HepG2 (cell line): ENCODE measurements at regions not wholly inside any gene's neighbourhood (a gene's known extent, or its start where the extent isn't known, plus 50 kb on each side); places are given as distances from the start of the nearest gene placed in this dataset.
A peak's percentile ranks its signal among the peaks of the same experiment; 100 is the strongest.

Experiments used
- ATAC-seq: fragments of 200-7000 bp; cut with Tn5 transposase; 3 replicates; pipeline ENCODE4 v1.9.1; 2020; ENCODE audit warnings: mild to moderate bottlenecking, moderate library complexity
- BruUV-seq: library from RNA; stranded (reverse); fragments of 400-500 nt; replicated peaks from 2 replicates; lab custom pipeline; 2021; lab: Mats Ljungman, UMichigan
- CTCF ChIA-PET: fragments of 300-600 bp; formaldehyde crosslinking; extraction: SDS; loops from one replicate; lab custom pipeline; 2021; ENCODE audit warnings: low total read pairs, inconsistent platforms, low intra/inter-chr PET ratio; lab: Yijun Ruan, JAX
- POLR2A ChIA-PET: fragments of 350-600 bp; sonication (Branson Sonifier 250); formaldehyde crosslinking; loops from one replicate; lab custom pipeline; 2020; ENCODE audit warnings: antibody characterized with exemption, inconsistent platforms; lab: Yijun Ruan, JAX
- DNase-seq: peaks from one replicate; pipeline ENCODE4 v3.0.0-alpha.2; 2015; ENCODE audit warnings: low spot score
- FAIRE-seq: peaks from 3 replicates; lab custom pipeline; 2011; peaks lifted over from hg19 to GRCh38; lab: Jason Lieb, UNC
- H2AFZ ChIP-seq: one replicate; pipeline ENCODE4 v1.6.1; 2011; ENCODE audit warnings: low read length, inconsistent platforms
- H3K27ac ChIP-seq: fragments of 300-600 bp; 3 replicates; pipeline ENCODE4 v1.8.0; 2011; ENCODE audit warnings: mixed run types, mild to moderate bottlenecking, mixed read lengths, low read length, inconsistent platforms; ENCODE audit not compliant: insufficient read depth; ENCODE audit errors: extremely low read length
- H3K27me3 ChIP-seq, 2 experiments: fragments of 200-600 bp in 1 of 2; 2 replicates in 1 of 2; 3 replicates in 1 of 2; pipeline versions ENCODE4 v1.6.0 to v1.8.0; 2011; ENCODE audit warnings: low read length in 2 of 2, mild to moderate bottlenecking in 2 of 2, moderate library complexity in 2 of 2, inconsistent platforms in 1 of 2; ENCODE audit not compliant: insufficient read depth in 2 of 2, control insufficient read depth in 1 of 2
- H3K36me3 ChIP-seq, 2 experiments: fragments of 200-600 bp in 1 of 2; replicated peaks in 1 of 2; 2 replicates in 1 of 2; 3 replicates in 1 of 2; pipeline versions ENCODE4 v1.5.1 to v1.8.0; 2011; ENCODE audit warnings: low read length in 2 of 2, inconsistent platforms in 1 of 2; ENCODE audit not compliant: insufficient read depth in 2 of 2, control insufficient read depth in 1 of 2
- H3K4me1 ChIP-seq: 2 replicates; pipeline ENCODE4 v1.5.1; 2012; ENCODE audit warnings: low read length, inconsistent platforms; ENCODE audit not compliant: insufficient read depth
- H3K4me2 ChIP-seq: 2 replicates; pipeline ENCODE4 v1.6.0; 2011; ENCODE audit warnings: low read depth, low read length, inconsistent platforms
- H3K4me3 ChIP-seq, 3 experiments: fragments of 200-600 bp in 1 of 3; sonication (generic), shearing (Covaris generic) in 1 of 3; replicated peaks in 1 of 3; 2 replicates each; pipeline ENCODE4 v1.5.1; 2011 to 2016; ENCODE audit warnings: low read length in 3 of 3, inconsistent platforms in 2 of 3, low read depth in 2 of 3, mild to moderate bottlenecking in 2 of 3, control low read depth in 1 of 3, mixed read lengths in 1 of 3; ENCODE audit not compliant: insufficient read depth in 1 of 3
- H3K79me2 ChIP-seq: one replicate; pipeline ENCODE4 v1.6.1; 2011; ENCODE audit warnings: low read length, inconsistent platforms; ENCODE audit not compliant: insufficient read depth
- H3K9ac ChIP-seq: 2 replicates; pipeline ENCODE4 v1.6.0; 2011; ENCODE audit warnings: mild to moderate bottlenecking, low read depth, low read length, inconsistent platforms; ENCODE audit not compliant: insufficient read depth
- H3K9me3 ChIP-seq: 2 replicates; pipeline ENCODE4 v1.5.1; 2012; ENCODE audit warnings: mild to moderate bottlenecking, low read length
- H4K20me1 ChIP-seq: 2 replicates; pipeline ENCODE4 v1.6.0; 2011; ENCODE audit warnings: inconsistent platforms, mild to moderate bottlenecking, low read length, moderate library complexity; ENCODE audit not compliant: insufficient read depth
- ADNP ChIP-seq: sonication (generic); formaldehyde crosslinking; IDR thresholded peaks from 2 replicates; pipeline ENCODE4 v1.4.0; 2020; ENCODE audit warnings: missing genetic modification reagents
- AHDC1 ChIP-seq: sonication (generic); formaldehyde crosslinking; IDR thresholded peaks from 2 replicates; pipeline ENCODE4 v1.5.1; 2020; ENCODE audit warnings: mild to moderate bottlenecking, missing genetic modification reagents, borderline replicate concordance
- ATF4 ChIP-seq, 2 experiments: fragments of 450-650 bp in 1 of 2; sonication (generic) in 1 of 2; formaldehyde crosslinking; IDR thresholded peaks; 2 replicates each; pipeline versions ENCODE4 v1.5.0 to v1.8.0; 2020 to 2022; ENCODE audit warnings: mild to moderate bottlenecking in 1 of 2, missing genetic modification reagents in 1 of 2
- CEBPB ChIP-seq: IDR thresholded peaks from 2 replicates; pipeline ENCODE4 v1.6.1; 2011; ENCODE audit warnings: low read depth, low read length, improper control_type of control experiment, borderline replicate concordance
- CEBPG ChIP-seq: IDR thresholded peaks from 2 replicates; pipeline ENCODE4 v1.6.1; 2016
- CREB1 ChIP-seq, 2 experiments: fragments of 450-650 bp in 1 of 2; IDR thresholded peaks; 2 replicates each; pipeline ENCODE4 v1.6.1; 2016 to 2017; ENCODE audit warnings: control low read depth in 1 of 2, mild to moderate bottlenecking in 1 of 2, missing compliant biosample characterization in 1 of 2, missing genetic modification characterization in 1 of 2
- FOSL1 ChIP-seq: sonication (generic); formaldehyde crosslinking; IDR thresholded peaks from 2 replicates; pipeline ENCODE4 v1.9.0; 2021; ENCODE audit warnings: missing genetic modification reagents, borderline replicate concordance
- FOSL2 ChIP-seq: sonication (generic); formaldehyde crosslinking; IDR thresholded peaks from 2 replicates; pipeline ENCODE4 v1.4.0; 2020; ENCODE audit warnings: missing genetic modification reagents
- HMG20A ChIP-seq: IDR thresholded peaks from 2 replicates; pipeline ENCODE4 v1.6.1; 2016; ENCODE audit warnings: borderline replicate concordance
- HMG20B ChIP-seq: conservative IDR thresholded peaks from 2 replicates; pipeline ENCODE4 v1.6.1; 2016; ENCODE audit warnings: missing genetic modification reagents, missing compliant biosample characterization
- KLF9 ChIP-seq: IDR thresholded peaks from 2 replicates; pipeline ENCODE4 v1.6.1; 2016; ENCODE audit warnings: low read depth
- MEIS1 ChIP-seq: sonication (generic); formaldehyde crosslinking; IDR thresholded peaks from 2 replicates; pipeline ENCODE4 v1.9.0; 2021; ENCODE audit warnings: mild to moderate bottlenecking, missing genetic modification reagents, moderate library complexity, borderline replicate concordance
- ONECUT2 ChIP-seq: sonication (generic); formaldehyde crosslinking; IDR thresholded peaks from 2 replicates; pipeline ENCODE4 v1.4.0; 2020; ENCODE audit warnings: missing genetic modification reagents
- ZBTB38 ChIP-seq: sonication (generic); formaldehyde crosslinking; IDR thresholded peaks from 2 replicates; pipeline ENCODE4 v1.5.1; 2020; ENCODE audit warnings: mild to moderate bottlenecking, missing genetic modification reagents
- ZNF432 ChIP-seq: sonication (generic); formaldehyde crosslinking; IDR thresholded peaks from 2 replicates; pipeline ENCODE4 v1.5.0; 2020; ENCODE audit warnings: missing genetic modification reagents, mild to moderate bottlenecking, borderline replicate concordance
- ZNF557 ChIP-seq: sonication (generic); formaldehyde crosslinking; IDR thresholded peaks from 2 replicates; pipeline ENCODE4 v1.4.0; 2020; ENCODE audit warnings: missing genetic modification reagents
- WGBS: methylation state at CpG from one replicate; pipeline ENCODE4 v1.1.6; 2017; ENCODE audit warnings: low lambda C conversion rate; 5-methylcytosine and 5-hydroxymethylcytosine counted together
- in situ Hi-C: cut with HindIII; loops from 2 replicates; pipeline ENCODE4 v1.10.0; 2017; ENCODE audit warnings: low pct_unique_long_range_greater_than_20kb; ENCODE audit not compliant: extremely low pct_ligation_motif_present
- intact Hi-C: fragments of 100-400 bp; cut with micrococcal nuclease; formaldehyde crosslinking; loops from one replicate; pipeline ENCODE4 v1.10.0; 2022; ENCODE audit not compliant: unreplicated experiment

- TF ChIP-seq AHDC1 (CRISPR knock-in tag) (no peak), ADNP (no peak), ZNF557 (CRISPR knock-in tag) (no peak)
Observed at GRCh38 chr4:136751556-136751955, 780.7 kb downstream of the PCDH18 start (continued).

- ChIA-PET CTCF (no interaction called here), POLR2A (no interaction called here)
- BruUV-seq: no TSS peak
- intact Hi-C loops: no loop called here
- Histone ChIP-seq H3K9ac (no peak overlapping the region), H2AFZ (no peak overlapping the region), H3K4me1 (no peaks in the 10 kb centered on the region), H3K9me3 (no peaks in the 10 kb centered on the region), H3K79me2 (no peaks in the 10 kb centered on the region), H3K36me3 (no peaks in the 10 kb centered on the region), H4K20me1 (no peaks in the 10 kb centered on the region), H3K4me3 (no peak overlapping the region), H3K27me3 (no peaks in the 10 kb centered on the region), H3K27ac (no peak overlapping the region), H3K4me2 (no peak overlapping the region)
- DNase-seq: peak; percentile 5
- 0% methylated on average over 3 of the region's 3 CpGs for WGBS
- TF ChIP-seq FOSL2 (CRISPR knock-in tag) (peak; percentile 23; the same call in 1 of the 2 replicates), ZBTB38 (CRISPR knock-in tag) (no peak), FOSL1 (CRISPR knock-in tag) (no peak), CREB1 (IDR thresholded peaks at IDR 0.05) (0 out of 2 replicates have a peak, but pooled peaks have one; percentile 39), CREB1 (CRISPR knock-in tag; IDR thresholded peaks at IDR 0.05) (no peak), HMG20B (CRISPR knock-in tag) (no peak), KLF9 (CRISPR knock-in tag) (no peak), HMG20A (CRISPR knock-in tag) (no peak), ONECUT2 (CRISPR knock-in tag) (no peak), MEIS1 (no peak), ATF4 (CRISPR knock-in tag; IDR thresholded peaks at IDR 0.05) (peak in 1 of 2 experiments; percentile 97; a peak in 2 of 4 replicates), ZNF432 (CRISPR knock-in tag) (no peak), CEBPB (peak; percentile 80), CEBPG (CRISPR knock-in tag) (peak; percentile 77)
- no peak for FAIRE-seq
- in situ Hi-C loops: no loop called here
- ATAC-seq: no peak
Observed at GRCh38 chr4:136750897-136751296, 781.4 kb downstream of the PCDH18 start.
